Aorta (tissue), 5 donors: ENCODE measurements at regions not wholly inside any gene's neighbourhood (a gene's known extent, or its start where the extent isn't known, plus 50 kb on each side); places are given as distances from the start of the nearest gene placed in this dataset.

Experiments used
- ATAC-seq: fragments of 200-7000 bp; cut with Tn5 transposase; one replicate; pipeline ENCODE4 v1.9.1; 2022; ENCODE audit warnings: moderate library complexity; ENCODE audit not compliant: low FRiP score
- DNase-seq, 2 donors: peaks; one replicate each; pipeline ENCODE4 v3.0.0-alpha.2; 2020
- H3K27ac ChIP-seq, 2 donors: one replicate each; pipeline ENCODE4 v1.5.1; 2013; ENCODE audit warnings: low read length in 2 of 2, mild to moderate bottlenecking in 2 of 2, moderate library complexity in 2 of 2, control low read depth in 1 of 2, inconsistent platforms in 1 of 2, low read depth in 1 of 2
- H3K27me3 ChIP-seq, 2 donors: one replicate each; pipeline ENCODE4 v1.6.1; 2013; ENCODE audit warnings: control low read depth in 1 of 2, low read length in 1 of 2, mild to moderate bottlenecking in 1 of 2, moderate library complexity in 1 of 2; ENCODE audit not compliant: insufficient read depth in 2 of 2, control insufficient read depth in 1 of 2
- H3K36me3 ChIP-seq, 2 donors: one replicate each; pipeline ENCODE4 v1.6.1; 2013; ENCODE audit warnings: control low read depth in 1 of 2, low read length in 1 of 2, mild to moderate bottlenecking in 1 of 2; ENCODE audit not compliant: insufficient read depth in 2 of 2, control insufficient read depth in 1 of 2
- H3K4me1 ChIP-seq, 2 donors: one replicate each; pipeline ENCODE4 v1.6.1; 2013; ENCODE audit warnings: low read length in 2 of 2, control low read depth in 1 of 2, mild to moderate bottlenecking in 1 of 2, moderate library complexity in 1 of 2; ENCODE audit not compliant: insufficient read depth in 2 of 2, control insufficient read depth in 1 of 2
- H3K4me3 ChIP-seq, 2 donors: one replicate each; pipeline ENCODE4 v1.5.1; 2013; ENCODE audit warnings: low read length in 2 of 2, control low read depth in 1 of 2, mild to moderate bottlenecking in 1 of 2
- H3K9me3 ChIP-seq: one replicate; pipeline ENCODE4 v1.6.1; 2013; ENCODE audit warnings: mild to moderate bottlenecking, low read length; ENCODE audit not compliant: control insufficient read depth
- WGBS, 2 donors: extraction: QIAGEN DNeasy Blood & Tissue Kit; methylation state at CpG; one replicate each; pipeline ENCODE4 v1.1.7; 2013; 5-methylcytosine and 5-hydroxymethylcytosine counted together
- intact Hi-C, 2 donors: fragments of 100-400 bp; cut with DNase I; formaldehyde crosslinking; loops; one replicate each; pipeline versions ENCODE4 v1.14.2 to v1.15.0; 2022
- donor health status: healthy with polysubstance abuse.
- donor health status: Bipolar disorder and iron deficiency.
- donor health status: DM: no; HTN: no; CAD: no.
- donor health status: DM: no; HTN: no; CAD: no.
- donor health status: DM: yes; HTN: yes; CAD: no.

DNA sequence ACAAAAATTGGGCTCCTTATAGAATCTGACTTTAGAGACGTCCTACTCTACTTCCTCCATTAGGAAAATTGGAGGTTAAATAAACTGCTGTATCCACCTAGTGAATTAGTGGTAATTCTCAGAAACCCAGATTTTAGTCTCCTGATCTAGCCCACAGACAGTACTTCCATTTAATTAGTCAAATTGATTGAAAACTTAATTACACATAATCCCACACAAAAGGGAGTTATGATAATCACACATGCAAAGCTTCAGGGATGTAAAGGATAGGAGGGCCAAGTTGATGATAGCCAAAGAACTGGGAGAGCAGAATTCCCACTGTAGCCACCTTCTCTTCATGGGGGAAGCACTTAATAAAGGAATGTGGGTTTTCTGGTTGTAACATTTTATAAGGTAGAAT lies 471.9 kb downstream of the TMEM182 start:
- no peak for ATAC-seq
- WGBS, 2 donors: 77 to 81% methylated on average over 1 of the region's 1 CpG

DNA sequence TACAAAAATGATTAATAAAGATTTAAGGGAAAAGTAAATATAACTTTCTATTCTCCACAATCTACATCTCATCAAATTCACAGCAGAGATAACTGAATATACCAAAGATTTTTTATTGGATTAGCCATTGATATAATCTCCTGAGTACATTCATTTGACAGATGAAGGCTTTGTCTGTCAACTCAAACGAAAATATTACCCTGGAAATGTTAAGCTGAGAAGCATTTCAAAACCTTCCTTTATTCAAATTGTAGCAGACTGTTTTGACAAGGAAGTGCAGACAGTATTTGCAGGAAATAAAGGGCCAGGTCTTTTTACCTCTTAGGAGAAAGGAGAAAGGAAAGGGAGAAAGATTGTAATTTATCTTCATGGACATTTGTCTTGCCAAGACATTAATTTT lies 473.5 kb downstream of the TMEM182 start:
- intact Hi-C loops: no loop called here
- DNase-seq (no peak), ATAC-seq (no peak)
- no peaks in the 10 kb centered on the region for H3K36me3 ChIP-seq
- 18 to 29% methylated on average over 1 of the region's 1 CpG for WGBS, 2 donors
- H3K4me3 ChIP-seq: no peak overlapping the region
- no peaks in the 10 kb centered on the region for H3K4me1 ChIP-seq
- H3K9me3 ChIP-seq: peaks cover 2% of the 10 kb centered on the region
- no peak overlapping the region for H3K27ac ChIP-seq
- H3K27me3 ChIP-seq: no peaks in the 10 kb centered on the region

More for the DNA sequence above, 471.9 kb downstream of the TMEM182 start:
- Histone ChIP-seq H3K4me3 (no peak overlapping the region), H3K36me3 (no peaks in the 10 kb centered on the region), H3K4me1 (no peaks in the 10 kb centered on the region), H3K27me3 (no peaks in the 10 kb centered on the region), H3K27ac (no peak overlapping the region), H3K9me3 (peaks cover 2% of the 10 kb centered on the region)
- intact Hi-C loops: no loop called here
- DNase-seq: no peak

DNA sequence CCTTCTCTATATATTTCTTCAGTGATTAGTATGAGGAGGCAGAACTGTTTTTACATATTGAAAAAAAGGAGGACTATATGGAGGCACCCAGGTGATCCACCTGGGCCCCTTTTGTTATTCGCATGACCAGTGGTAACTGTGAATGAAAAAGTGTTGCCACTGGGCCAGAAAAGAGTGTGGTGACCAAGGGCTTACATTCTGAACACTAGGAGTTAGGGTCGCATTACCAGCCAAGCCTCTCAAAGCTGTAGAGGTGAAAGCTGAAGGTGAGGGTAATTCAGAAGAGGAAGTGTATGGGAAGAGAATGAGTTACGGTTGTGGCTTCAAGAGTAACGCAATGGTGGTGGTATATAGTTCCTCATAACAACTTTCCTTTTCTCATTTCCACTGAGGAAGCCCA lies 487.6 kb downstream of the TMEM182 start:
- no peak for ATAC-seq
- intact Hi-C loops: no loop called here
- H3K27ac ChIP-seq: no peak overlapping the region
- no peaks in the 10 kb centered on the region for H3K36me3 ChIP-seq
- no peak overlapping the region for H3K4me3 ChIP-seq
- peaks cover 2% of the 10 kb centered on the region for H3K9me3 ChIP-seq
- H3K27me3 ChIP-seq: no peaks in the 10 kb centered on the region
- 88 to 90% methylated on average over 4 of the region's 4 CpGs for WGBS, 2 donors
- H3K4me1 ChIP-seq: no peaks in the 10 kb centered on the region
- no peak for DNase-seq

DNA sequence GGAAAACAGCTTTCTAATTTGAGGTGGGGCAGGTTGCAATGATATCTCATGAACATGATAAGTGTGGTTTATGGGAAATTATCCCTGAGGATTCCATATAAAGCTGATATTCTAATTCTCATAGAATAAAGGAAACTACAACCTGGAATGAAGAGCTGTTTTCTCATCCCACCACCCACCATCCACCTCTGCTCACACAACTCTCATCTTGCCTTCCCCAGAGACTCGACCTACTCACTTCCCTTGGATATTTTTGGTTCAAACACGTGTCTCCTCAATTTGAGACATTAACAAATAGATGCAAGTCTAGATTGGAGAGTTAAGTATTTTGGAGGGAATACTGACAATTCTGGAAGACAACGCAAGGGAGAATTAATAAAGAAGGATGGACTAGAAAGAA lies 490.9 kb downstream of the TMEM182 start:
- ATAC-seq (no peak), DNase-seq (no peak)
- no peaks in the 10 kb centered on the region for H3K27me3 ChIP-seq
- H3K9me3 ChIP-seq: peaks cover 2% of the 10 kb centered on the region
- WGBS, 2 donors: 53 to 54% methylated on average over 3 of the region's 3 CpGs
- no peaks in the 10 kb centered on the region for H3K4me1 ChIP-seq
- no peak overlapping the region for H3K4me3 ChIP-seq
- H3K36me3 ChIP-seq: no peaks in the 10 kb centered on the region
- H3K27ac ChIP-seq: no peak overlapping the region
- intact Hi-C loops: no loop called here

- DNase-seq: no peak
- H3K9me3 ChIP-seq: no peaks in the 10 kb centered on the region
- no peaks in the 10 kb centered on the region for H3K27me3 ChIP-seq
- WGBS, 2 donors: 74 to 83% methylated on average over 5 of the region's 5 CpGs
- intact Hi-C loops: no loop called here
- H3K27ac ChIP-seq: no peak overlapping the region
- ATAC-seq: no peak
- no peak overlapping the region for H3K4me3 ChIP-seq
- no peaks in the 10 kb centered on the region for H3K4me1 ChIP-seq
- no peaks in the 10 kb centered on the region for H3K36me3 ChIP-seq
These were observed 492.8 kb downstream of the TMEM182 start for GRCh38 chr2:103254611-103255010.

GRCh38 chr2:103264058-103264768 lies 502.4 kb downstream of the TMEM182 start:
- H3K27me3 ChIP-seq: no peaks in the 10 kb centered on the region
- WGBS, 2 donors: 15 to 22% methylated on average over 5 of the region's 5 CpGs
- intact Hi-C loops: no loop called here

DNA sequence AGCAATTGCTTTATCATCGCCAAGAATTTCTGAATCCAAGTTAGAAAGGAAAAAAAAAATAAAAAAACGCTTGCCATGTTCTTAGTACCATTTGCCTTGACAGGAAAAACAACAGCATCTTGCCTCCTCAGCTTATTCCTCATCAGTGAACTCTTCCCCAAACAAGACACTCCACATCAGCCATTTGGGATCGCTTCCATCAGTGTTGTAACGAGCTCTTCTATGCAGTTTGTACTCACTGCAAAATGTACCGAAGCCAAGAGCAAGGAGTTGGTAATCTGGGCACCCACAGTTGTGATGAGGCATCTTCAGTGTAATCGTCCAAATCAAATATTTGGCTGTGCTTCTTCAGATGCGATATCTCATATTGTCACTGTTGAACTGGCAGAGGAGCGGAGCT lies 503.7 kb downstream of the TMEM182 start:
- Histone ChIP-seq H3K27me3 (no peaks in the 10 kb centered on the region), H3K4me1 (no peaks in the 10 kb centered on the region), H3K9me3 (peaks cover 1% of the 10 kb centered on the region), H3K36me3 (no peaks in the 10 kb centered on the region), H3K27ac (no peak overlapping the region), H3K4me3 (no peak overlapping the region)
- ATAC-seq (no peak), DNase-seq (no peak)
- 74 to 78% methylated on average over 8 of the region's 8 CpGs for WGBS, 2 donors
- intact Hi-C loops: no loop called here

More at GRCh38 chr2:103264058-103264768, 502.4 kb downstream of the TMEM182 start:
- DNase-seq: no peak
- H3K4me3 ChIP-seq: no peak overlapping the region
- no peaks in the 10 kb centered on the region for H3K36me3 ChIP-seq
- no peak for ATAC-seq
- H3K27ac ChIP-seq: no peak overlapping the region
- no peaks in the 10 kb centered on the region for H3K4me1 ChIP-seq
- H3K9me3 ChIP-seq: no peaks in the 10 kb centered on the region

GRCh38 chr2:103268841-103269498 lies 507.1 kb downstream of the TMEM182 start:
- ATAC-seq: no peak
- DNase-seq: no peak

GRCh38 chr2:103276869-103277268 lies 515.0 kb downstream of the TMEM182 start:
- H3K4me3 ChIP-seq: no peak overlapping the region
- no peaks in the 10 kb centered on the region for H3K36me3 ChIP-seq
- 79 to 80% methylated on average over 2 of the region's 2 CpGs for WGBS, 2 donors
- no peaks in the 10 kb centered on the region for H3K4me1 ChIP-seq
- H3K27ac ChIP-seq: no peak overlapping the region
- DNase-seq (no peak), ATAC-seq (no peak)
- H3K9me3 ChIP-seq: no peaks in the 10 kb centered on the region
- H3K27me3 ChIP-seq: no peaks in the 10 kb centered on the region
- intact Hi-C loops: no loop called here

More at GRCh38 chr2:103268841-103269498, 507.1 kb downstream of the TMEM182 start:
- Histone ChIP-seq H3K4me3 (no peak overlapping the region), H3K27ac (no peak overlapping the region), H3K36me3 (no peaks in the 10 kb centered on the region), H3K27me3 (no peaks in the 10 kb centered on the region), H3K9me3 (peaks cover 1% of the 10 kb centered on the region), H3K4me1 (no peaks in the 10 kb centered on the region)
- intact Hi-C loops: no loop called here
- WGBS, 2 donors: 68 to 75% methylated on average over 7 to 8 of the region's 8 CpGs
